ENCODE measurements at regions not wholly inside any gene's neighbourhood (a gene's known extent, or its start where the extent isn't known, plus 50 kb on each side); places are given as distances from the start of the nearest gene placed in this dataset.

- no peak for DNase-seq
- no peak overlapping the region for H3K4me3 ChIP-seq
- no peak for TF ChIP-seq CTCF (IDR thresholded peaks at IDR 0.05)
- intact Hi-C loops (cut with DNase I): no loop called here
- H3K4me1 ChIP-seq: peaks cover 0 to 60% of the 10 kb centered on the region in 2 donors
- no peaks in the 10 kb centered on the region for H3K36me3 ChIP-seq
- H3K27me3 ChIP-seq: no peaks in the 10 kb centered on the region
- H3K9me3 ChIP-seq: no peaks in the 10 kb centered on the region
- H3K27ac ChIP-seq: peak overlapping the region in 1 of 2 donors; percentile 87
- ATAC-seq: peak; percentile 56
Measured at GRCh38 chr20:5675103-5676091, 64.6 kb upstream of the GPCPD1 start.

- Histone ChIP-seq H3K27ac (peak overlapping the region in 1 of 2 donors; percentile 87), H3K36me3 (no peaks in the 10 kb centered on the region), H3K4me1 (peaks cover 0 to 60% of the 10 kb centered on the region in 2 donors), H3K4me3 (no peak overlapping the region), H3K9me3 (no peaks in the 10 kb centered on the region), H3K27me3 (no peaks in the 10 kb centered on the region)
- intact Hi-C loops (cut with DNase I): no loop called here
- TF ChIP-seq CTCF (IDR thresholded peaks at IDR 0.05): no peak
- DNase-seq (no peak), ATAC-seq (peak; percentile 75)
Measured at GRCh38 chr20:5674176-5674660, 63.4 kb upstream of the GPCPD1 start.

GRCh38 chr20:5670874-5671273, 60.1 kb upstream of the GPCPD1 start:
- no peak for ATAC-seq
- Histone ChIP-seq H3K4me1 (peaks cover 0 to 53% of the 10 kb centered on the region in 2 donors), H3K27me3 (no peaks in the 10 kb centered on the region), H3K9me3 (no peaks in the 10 kb centered on the region), H3K27ac (peak overlapping the region in 1 of 2 donors; percentile 74), H3K4me3 (no peak overlapping the region), H3K36me3 (no peaks in the 10 kb centered on the region)
- TF ChIP-seq CTCF (IDR thresholded peaks at IDR 0.05): no peak
- intact Hi-C loops (cut with DNase I): no loop called here
- DNase-seq: no peak

DNA sequence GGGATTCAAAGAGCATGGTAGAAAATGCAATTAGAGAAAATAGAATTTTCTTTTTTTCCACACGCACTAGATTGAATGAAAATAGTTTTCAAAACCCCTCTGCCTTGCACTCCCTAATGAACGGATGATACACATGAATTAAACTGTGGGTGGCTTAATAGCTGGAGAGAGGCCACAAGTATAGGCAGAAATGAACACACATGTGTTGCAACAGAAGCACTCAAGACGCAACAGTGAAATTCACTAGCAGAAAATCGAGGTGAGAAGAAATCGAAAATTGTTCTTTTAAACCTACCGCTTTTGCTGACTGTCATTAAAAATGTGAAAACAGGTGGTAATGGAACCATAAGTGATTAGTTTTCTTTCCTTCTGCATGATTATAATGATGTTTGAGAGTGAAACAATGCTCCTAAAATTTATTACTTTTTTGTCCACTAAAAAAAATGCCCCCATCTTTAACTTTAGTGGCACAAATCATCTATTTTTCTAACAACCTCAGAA, 59.3 kb upstream of the GPCPD1 start:
- Histone ChIP-seq H3K4me3 (no peak overlapping the region), H3K27me3 (no peaks in the 10 kb centered on the region), H3K4me1 (peaks cover 0 to 50% of the 10 kb centered on the region in 2 donors), H3K36me3 (no peaks in the 10 kb centered on the region), H3K9me3 (no peaks in the 10 kb centered on the region), H3K27ac (no peak overlapping the region)
- intact Hi-C loops (cut with DNase I): no loop called here
- DNase-seq: no peak
- ATAC-seq: no peak
- TF ChIP-seq CTCF (IDR thresholded peaks at IDR 0.05): no peak

DNA sequence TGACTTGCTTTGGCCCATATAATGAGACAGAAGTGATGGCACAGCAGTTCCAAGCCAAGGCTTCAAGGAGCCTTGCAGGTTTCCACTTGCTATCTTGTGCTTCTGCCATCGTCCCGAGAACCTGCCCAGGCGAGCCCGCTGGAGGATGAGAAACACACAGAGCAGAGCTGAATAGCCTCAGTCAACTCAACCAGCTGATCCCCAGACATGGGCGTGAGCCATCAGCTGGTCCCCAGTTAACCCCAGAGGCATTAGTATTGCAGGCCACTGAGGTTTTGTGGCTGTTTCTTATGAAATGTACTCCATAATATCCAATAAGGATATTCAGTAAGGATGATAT, 57.7 kb upstream of the GPCPD1 start:
- H3K27me3 ChIP-seq: no peaks in the 10 kb centered on the region
- TF ChIP-seq CTCF (IDR thresholded peaks at IDR 0.05): no peak
- ATAC-seq: no peak
- no peak overlapping the region for H3K4me3 ChIP-seq
- intact Hi-C loops (cut with DNase I): no loop called here
- H3K36me3 ChIP-seq: no peaks in the 10 kb centered on the region
- H3K27ac ChIP-seq: no peak overlapping the region
- H3K4me1 ChIP-seq: peaks cover 0 to 37% of the 10 kb centered on the region in 2 donors
- no peak for DNase-seq
- H3K9me3 ChIP-seq: no peaks in the 10 kb centered on the region
